ENCODE measurements at regions not wholly inside any gene's neighbourhood (a gene's known extent, or its start where the extent isn't known, plus 50 kb on each side); places are given as distances from the start of the nearest gene placed in this dataset.
"Not testable (repeated sequence)": the region's sequence is repeated elsewhere in the genome, so short reads cannot be mapped to it uniquely, and the experiment has no call there.

DNA sequence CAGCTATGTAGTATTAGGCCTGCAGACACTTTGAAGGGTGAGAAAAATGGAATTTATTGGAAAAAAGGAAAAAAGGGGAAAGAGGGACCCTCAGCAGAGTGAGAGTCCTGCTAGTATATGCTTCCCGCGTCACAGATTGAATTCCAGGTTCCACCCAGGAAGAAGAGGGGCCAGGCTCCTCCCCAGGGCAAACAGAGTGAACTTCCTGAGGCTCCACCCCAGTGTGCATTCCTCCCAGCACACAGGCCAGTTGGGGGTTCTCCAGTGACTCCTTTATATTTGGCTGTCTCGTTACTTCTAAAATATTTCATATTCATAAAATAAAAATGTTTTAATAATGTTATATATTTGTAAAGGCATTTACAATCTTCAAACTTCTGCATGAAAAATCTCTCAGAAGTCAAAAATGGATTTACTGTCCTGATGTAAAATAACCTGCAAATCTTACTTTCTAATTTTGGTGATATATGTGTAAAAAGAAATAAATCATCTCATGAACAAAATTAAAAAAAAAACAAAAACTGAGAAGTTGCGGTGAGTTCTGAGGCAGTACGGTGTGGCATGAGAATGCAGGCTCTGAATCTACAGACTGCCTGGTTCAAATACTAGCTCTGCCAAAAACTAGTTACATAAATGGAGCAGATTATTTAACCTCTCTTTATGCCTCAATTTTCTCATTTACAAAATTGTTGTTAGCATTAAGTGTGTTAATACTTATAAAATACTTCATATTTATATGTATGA is 175.8 kb upstream of the P2RY1 start:
- no peak for DNase-seq (ENCODE audit: low read depth, low spot score)

DNA sequence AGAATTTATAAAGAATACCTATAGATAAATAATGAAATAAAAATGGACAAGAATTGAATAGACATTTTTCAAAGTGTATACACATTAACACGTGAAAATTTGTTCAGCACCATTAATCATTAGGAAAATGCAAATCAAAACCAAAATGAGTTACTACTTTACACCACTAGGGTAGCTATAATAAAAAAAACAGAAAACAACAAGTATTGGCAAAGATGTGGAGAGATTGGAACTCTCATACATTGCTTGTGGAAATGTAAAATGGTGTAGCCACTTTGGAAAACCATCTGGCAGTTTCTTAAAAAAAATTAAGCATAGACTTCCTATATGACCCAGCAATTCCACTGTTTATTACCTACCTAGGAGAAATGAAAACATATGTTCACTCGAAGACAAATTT is 172.8 kb upstream of the P2RY1 start:
- DNase-seq (ENCODE audit: low read depth, low spot score): no peak

DNA sequence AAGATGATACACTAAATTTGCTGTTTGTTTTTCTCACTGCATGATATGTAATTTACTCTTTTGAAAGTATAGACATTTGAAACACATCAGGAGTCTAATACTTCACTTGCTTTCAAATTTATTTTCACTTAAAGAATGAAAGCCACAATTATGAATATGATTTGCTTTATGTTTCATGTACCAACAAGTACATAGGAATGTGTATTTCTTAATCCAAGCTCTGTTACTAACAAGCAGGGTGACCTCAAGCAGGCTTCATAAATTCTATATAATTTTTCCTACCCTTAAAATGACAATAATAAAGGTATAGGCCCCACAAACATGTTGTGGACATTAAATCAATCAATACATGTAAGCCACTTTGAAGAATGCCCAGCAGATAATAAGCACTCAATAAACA is 170.2 kb upstream of the P2RY1 start:
- DNase-seq (ENCODE audit: low read depth, low spot score): no peak

DNA sequence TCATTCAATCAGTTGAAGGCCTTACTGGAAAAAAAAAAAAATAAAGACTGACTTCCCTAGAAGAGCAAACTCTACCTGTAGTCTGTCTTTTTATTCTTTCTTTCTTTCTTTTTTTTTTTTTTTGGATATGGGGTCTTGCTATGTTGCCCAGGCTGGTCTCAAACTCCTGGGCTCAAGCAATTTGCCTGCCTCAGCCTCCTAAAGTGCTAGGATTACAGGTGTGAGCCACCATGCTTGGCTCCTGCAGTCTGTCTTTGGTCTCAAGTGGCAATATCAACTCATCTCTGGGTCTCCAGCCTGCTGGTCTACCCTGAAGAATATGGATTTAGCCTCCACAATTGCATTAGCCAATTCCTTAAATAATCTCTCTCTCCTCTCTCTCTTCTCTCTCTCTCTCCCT is 167.7 kb upstream of the P2RY1 start:
- DNase-seq (ENCODE audit: low read depth, low spot score): no peak

DNA sequence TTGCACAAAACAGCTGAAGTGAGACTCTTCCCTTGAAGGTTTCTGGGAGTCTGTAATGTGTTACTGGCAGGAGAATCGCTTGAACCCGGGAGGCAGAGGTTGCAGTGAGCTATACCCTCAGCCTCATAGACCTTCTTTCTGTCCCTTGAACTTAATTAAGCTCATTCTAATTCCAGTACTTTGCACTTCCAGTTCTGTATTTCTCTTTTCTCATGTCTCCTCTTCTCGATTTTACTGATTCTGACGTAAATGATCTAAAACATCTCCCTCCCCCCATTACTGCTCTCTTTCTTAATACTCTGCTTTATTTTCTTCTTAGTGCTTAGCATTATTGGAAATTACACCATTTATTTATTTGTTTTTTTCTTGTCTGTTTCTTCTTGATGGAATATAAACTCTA is 165.4 kb upstream of the P2RY1 start:
- DNase-seq (ENCODE audit: low read depth, low spot score): no peak

DNA sequence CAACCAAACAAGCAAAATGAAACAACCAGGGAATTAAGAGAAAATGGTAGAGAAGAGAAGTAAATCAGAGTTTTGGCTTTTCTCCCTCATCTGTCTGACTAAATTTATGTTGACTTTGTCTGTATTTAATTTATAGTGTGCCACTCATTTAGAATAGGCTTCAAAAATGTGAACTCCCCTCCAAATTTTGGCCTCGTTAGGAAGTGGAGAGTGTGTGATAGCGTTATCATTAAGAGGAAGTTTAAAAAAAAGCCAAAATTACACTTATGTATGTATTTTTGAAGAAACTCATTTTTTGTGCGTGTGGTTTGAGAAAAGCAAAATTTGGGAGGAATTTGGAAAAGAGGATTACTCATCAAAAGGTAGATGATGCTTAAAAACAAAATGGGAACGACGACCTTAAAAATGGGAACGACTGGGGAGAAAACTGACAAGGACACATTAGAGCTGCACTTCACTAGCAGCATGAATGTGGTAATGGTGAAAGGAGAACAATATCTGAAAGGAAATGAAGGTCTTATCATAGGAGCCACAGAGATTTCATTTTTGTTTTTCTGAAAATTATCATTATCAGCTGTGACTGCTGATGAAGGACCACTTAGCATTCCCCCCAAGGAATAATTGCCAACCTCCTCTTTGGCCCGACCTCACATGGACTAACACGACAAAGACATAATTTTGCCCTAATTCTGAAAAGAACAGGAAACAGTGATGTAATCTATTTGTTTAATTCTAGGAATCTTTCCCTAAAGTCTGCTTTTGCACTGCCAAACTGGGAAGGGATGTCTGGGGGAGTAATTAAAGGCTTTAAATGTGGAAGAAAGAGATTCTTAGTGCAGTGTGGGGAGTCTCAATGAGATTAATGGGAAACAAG is 163.2 kb upstream of the P2RY1 start:
- no peak for DNase-seq (ENCODE audit: low read depth, low spot score)

DNA sequence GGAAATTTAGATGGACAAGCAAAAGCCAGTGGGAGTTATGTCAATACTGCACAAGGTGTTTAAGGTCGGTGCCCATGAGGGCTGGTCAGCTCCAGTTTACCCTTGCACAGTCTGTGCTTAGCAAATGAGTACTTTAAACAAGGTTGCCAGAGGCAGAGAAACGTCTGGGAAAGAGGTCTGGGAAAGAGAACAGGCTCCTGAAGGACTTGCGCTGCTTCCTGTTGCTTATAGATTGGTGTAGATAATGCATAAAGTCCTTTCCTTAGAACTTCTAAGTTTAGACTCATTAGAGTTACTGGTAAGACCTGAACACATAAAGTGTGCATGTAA is 162.6 kb upstream of the P2RY1 start:
- no peak for DNase-seq (ENCODE audit: low read depth, low spot score)

DNA sequence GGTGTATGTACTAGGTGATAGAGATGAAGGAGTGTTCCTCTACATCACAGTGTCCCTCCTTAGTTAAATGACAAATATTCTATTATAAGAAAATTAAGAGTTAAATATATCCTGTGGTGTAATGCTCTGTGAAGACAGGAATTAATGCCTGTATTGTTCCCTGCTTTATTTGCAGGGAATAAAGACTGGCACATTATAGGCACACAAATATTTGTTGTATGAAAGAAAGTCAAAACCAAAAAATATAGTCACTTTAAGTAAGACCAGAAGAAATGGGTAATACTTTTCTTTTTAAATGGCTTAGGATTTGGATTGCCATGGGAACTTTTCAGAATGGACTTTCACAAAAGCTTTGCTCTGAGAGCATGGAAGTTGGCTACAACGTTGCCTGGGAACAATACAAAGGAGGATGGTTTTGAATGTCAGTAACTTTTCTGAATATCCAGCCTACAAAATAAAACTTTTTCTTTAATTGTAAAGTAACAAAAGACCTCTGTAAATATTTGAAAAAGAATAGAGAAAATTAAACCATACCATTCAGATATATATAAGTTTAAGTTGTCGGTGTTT is 158.0 kb upstream of the P2RY1 start:
- no peak for DNase-seq (ENCODE audit: low read depth, low spot score)

DNA sequence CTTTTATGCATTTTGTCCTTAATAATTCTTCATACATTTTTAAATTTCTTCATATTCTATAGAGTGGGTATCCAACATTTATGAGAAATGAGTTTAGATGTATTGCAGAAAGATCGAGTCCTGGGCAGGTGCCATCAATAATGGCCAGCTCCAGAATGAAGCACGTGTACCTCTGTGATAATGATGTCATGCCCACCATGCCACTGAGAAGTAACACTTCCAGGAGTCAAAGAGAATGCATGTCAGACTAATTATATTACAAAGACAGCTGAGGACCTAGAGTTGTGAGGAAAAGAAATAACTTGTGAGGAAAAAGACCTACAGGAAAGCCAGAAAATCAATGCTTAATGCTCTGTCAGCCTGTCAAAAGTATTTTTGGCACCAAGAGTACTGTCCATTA is 157.4 kb upstream of the P2RY1 start:
- DNase-seq (ENCODE audit: low read depth, low spot score): no peak

DNA sequence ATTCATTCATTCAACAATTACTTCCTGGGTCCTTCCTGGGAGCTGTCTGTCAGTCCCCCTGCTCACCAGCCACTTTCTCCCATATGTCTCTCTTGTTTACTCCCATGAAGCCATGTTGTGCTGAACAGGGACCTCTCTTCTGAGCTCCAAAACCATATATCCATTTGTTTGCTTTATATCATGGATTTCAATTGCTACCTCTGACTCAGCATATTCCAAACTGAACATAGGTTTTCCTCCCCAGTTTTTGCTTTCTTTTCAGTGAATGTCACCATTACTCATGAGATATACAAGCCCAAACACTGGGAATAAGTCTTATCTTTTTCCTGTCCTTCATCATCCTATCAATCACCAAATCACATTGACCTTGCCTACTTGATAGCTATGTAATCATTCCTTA is 152.5 kb upstream of the P2RY1 start:
- no peak for DNase-seq (ENCODE audit: low read depth, low spot score)

DNA sequence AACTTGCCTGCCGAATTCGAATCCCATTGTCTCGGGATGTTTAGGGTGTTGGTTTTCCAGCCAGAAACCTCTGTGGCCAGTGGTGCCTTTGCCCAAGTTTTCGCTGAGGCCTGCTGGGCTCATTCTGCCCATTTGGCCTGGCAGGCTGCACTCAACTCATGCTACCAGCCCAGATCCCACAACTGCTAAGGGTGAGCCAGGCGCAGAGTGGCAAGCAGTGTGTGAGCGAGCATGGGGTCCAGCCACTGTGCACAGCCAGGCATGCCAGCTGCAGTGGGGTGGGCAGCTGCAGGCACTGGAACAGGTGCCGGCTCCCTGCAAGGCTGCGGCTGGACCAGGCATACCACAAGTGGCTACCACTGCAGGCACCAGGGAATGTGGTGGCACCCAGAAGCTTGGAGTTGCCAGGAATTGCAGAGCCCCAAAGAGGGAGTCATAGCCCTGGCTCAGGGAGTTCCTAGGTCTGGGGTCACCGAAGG is 151.4 kb upstream of the P2RY1 start:
- DNase-seq (ENCODE audit: low read depth, low spot score): no peak

DNA sequence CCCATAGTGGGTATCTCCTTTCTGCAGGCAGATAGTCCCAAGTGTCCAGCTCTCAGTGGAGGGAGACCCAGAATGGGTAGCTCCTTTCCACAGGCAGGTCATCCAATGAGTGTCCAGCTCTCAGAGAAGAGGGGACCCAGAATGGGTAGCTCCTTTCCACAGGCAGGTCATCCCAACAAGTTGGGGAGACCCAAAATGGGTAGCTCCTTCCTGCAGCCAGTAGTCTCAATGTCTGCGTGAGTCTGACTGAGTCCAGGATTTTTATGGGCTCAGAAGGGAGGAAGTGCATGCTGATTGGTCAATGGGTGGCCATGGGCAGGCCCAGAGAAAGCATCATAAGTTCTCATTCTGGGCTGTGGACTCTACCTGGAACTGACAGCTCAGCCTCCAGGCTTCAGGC is 150.7 kb upstream of the P2RY1 start:
- DNase-seq (ENCODE audit: low read depth, low spot score): no peak

DNA sequence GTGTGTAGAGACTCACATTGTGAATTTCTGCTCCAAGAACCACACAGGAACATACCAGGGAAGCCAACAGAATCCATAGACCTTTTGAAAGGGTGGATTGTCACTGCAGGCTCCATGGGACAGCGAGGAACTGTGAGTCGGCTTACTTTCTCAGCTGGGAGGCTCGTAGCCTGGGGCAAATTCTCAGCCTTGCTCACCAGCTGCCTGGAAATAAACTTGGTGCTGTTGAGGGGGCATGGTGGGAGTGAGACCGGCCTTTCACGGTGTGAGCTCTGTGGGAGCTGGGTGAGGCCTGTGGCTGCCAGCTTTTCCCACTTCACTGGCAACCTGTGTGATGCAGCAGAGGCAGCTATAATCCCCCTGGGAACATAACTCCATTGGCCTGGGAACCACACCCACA is 146.6 kb upstream of the P2RY1 start:
- DNase-seq (ENCODE audit: low read depth, low spot score): no peak

DNA sequence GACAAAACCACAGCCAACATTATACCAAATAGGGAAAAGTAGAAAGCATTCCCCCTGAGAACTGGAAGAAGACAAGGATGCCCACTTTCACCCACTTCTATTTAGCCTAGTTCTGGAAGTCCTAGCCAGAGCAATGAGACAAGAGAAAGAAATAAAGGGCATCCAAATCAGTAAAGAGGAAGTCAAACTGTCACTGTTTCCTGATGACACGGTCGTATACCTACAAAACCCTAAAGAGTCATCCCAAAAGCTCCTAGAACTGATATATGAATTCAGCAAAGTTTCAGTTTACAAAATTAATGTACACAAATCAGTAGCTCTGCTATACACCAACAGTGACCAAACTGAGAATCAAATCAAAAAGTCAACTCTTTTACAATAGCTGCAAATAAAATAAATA is 142.6 kb upstream of the P2RY1 start:
- DNase-seq (ENCODE audit: low read depth, low spot score): not testable (repeated sequence)

DNA sequence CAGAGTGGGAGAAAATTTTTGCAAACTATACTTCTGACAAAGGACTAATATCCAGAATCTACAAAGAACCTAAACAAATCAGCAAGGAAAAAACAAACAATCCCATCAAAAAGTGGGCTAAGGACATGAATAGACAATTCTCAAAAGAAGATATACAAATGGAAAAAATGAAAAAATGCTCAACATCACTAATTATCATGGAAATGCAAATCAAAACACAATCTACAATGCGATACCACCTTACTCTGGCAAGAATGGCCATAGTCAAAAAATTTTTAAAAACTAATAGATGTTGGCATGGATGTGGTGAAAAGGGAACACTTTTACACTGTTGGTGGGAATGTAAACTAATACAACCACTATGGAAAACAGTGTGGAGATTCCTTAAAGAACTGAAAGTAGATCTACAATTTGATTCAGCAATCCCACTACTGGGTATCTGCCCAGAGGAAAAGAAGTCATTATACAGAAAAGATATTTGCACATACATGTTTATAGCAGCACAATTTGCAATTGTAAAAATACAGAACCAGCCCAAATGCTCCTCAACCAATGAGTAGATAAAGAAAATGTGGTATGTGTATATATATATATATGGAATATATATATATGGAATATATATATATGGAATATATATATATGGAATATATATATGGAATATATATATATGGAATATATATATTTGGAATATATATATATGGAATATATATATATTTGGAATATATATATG is 141.2 kb upstream of the P2RY1 start:
- DNase-seq (ENCODE audit: low read depth, low spot score): not testable (repeated sequence)

DNA sequence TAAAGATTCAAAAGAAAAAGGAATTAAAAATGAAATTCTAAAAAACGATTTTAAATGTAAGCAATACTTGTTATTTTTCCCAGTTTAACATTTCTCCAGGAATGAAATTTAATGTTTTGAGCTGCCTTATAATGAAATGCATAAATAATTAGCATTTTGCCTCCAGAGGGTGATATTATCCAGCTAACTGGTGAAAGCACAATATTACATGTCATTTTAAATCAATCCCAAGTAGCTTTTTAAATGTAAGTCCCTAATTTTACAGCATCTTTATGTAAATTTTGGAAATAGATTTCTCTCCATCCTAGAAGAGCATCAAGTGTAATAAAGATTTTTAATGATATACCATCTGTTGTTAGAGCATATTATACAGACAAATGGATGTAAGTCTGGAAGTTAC is 139.1 kb upstream of the P2RY1 start:
- DNase-seq (ENCODE audit: low read depth, low spot score): no peak

DNA sequence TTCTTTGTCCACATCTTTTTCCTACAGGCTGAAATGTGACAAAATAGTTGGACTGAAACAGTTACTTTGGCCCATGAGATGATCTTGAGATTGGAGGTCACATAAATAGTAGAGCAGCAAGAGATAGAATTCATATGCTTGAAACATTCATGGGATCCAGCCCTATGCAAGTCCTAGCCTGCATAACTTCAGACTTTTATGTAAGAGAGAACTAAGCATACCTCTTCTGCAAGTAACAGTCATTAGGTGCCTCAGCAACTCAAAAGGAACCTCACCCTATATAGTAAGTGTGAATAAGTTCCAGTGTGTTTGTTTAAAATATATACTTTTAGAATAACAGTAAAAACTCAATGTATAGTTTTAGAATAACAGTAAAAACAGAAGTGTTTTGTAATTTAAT is 138.0 kb upstream of the P2RY1 start:
- DNase-seq (ENCODE audit: low read depth, low spot score): no peak

DNA sequence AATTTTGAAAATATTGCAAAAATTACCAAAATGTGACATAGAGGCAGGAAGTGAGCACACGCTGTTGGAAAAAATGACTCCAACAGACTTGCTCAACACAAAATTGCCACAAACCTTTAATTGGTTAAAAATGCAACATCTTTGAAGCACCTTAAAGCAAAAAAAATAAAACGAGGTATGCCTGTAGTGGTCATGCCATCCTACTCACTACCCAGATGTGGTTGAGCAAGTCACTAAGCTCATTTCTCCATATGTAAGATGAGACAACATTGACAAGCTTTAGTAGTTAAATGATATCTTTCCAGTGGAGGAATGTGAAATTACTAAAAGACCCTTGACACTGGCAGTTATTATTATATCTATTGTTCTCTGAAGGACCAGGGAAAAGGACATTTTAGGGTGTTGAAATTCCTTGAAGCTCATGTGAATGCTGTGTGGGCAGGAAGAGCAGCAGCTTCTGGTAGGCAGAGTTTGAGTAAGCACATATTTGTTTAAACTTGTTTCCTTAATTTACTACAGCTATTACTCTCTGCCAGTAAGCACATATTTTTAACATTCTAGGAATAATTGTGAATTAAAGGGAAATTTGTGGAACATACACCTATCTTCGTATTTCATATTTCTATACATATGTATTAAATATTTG is 131.6 kb upstream of the P2RY1 start:
- no peak for DNase-seq (ENCODE audit: low read depth, low spot score)

DNA sequence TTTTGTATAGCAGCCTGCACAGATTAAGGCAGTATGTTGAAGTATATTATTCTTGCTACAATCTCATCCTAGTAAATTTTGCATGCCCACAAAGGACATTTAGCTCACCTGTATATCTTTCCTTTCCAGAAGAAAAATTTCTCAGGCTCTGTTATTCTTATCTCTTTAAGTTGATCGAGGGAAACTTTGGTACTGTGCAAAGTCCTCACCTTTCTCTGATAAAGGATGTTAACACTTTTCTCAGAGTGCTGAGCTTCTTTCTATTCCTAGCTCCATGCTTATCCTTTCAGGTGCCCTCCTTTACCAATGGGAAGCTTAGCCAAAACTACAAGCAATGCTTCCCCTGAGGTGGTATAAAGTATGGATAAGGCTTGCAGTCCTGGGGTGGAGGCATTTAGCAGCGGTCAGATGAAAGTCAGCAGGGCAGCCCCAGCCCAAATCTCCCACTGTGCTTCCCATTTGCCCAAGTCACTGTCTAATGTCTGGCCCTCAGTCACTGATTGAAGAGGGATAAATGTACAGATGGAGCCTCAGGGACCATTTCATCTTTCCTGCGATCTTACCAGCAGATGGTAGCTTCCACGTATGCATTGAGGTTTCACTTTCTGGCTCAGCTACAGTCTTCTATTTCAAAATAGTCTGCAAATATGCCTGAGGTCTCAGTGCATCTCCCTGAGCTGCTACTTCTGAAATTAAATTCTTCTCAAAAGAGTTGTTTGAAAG is 127.8 kb upstream of the P2RY1 start:
- no peak for DNase-seq (ENCODE audit: low read depth, low spot score)

DNA sequence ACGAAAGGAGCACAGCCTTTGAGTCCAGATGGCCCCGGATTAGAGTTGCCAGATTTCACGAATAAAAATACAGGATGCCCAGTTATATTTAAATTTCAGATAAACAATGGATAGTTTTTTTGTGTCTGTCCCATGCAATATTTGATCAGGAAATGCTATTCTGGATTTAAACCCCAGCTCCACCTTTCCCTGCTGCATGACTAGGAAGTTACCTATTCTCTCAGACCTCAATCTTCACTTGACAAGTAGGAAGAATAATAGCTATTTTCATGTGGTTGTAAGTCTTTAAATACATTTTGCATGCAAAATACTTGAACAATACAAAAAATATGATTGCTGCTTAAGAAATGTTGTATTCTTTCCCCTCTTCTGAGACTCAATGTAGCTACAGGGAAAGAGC is 125.3 kb upstream of the P2RY1 start:
- no peak for DNase-seq (ENCODE audit: low read depth, low spot score)

DNA sequence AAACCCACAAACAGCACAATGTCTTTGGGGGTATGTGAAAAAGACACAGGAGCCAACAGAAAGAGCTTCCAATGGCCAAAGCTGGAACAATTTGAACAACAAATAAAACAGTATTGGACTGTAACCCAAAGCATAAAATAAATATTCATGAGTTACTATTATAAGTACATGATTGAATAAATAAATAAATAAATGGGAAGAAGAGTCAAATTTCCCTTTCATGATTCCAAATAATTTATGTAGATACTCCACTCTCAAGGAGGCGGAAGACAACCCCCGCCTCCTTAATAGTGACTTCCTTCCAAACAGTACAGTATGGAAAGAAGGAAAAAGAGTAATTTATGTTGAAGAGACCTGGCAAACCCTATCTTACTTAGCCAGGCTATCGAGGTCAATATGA is 124.4 kb upstream of the P2RY1 start:
- no peak for DNase-seq (ENCODE audit: low read depth, low spot score)

Measured in pulmonary artery endothelial cell (primary cell).